K562 (cell line): ENCODE measurements at regions not wholly inside any gene's neighbourhood (a gene's known extent, or its start where the extent isn't known, plus 50 kb on each side); places are given as distances from the start of the nearest gene placed in this dataset.

Source experiments
- ATAC-seq: fragments of 200-7000 bp; cut with Tn5 transposase; 3 replicates; pipeline ENCODE4 v1.9.1; 2020; ENCODE audit warnings: moderate library complexity
- BruUV-seq: library from RNA; stranded (reverse); fragments of 400-500 nt; replicated peaks from 2 replicates; lab custom pipeline; 2021; lab: Mats Ljungman, UMichigan
- CTCF ChIA-PET: fragments of 300-600 bp; formaldehyde crosslinking; extraction: SDS; loops from one replicate; lab custom pipeline; 2021; ENCODE audit warnings: low intra/inter-chr PET ratio; lab: Yijun Ruan, JAX
- POLR2A ChIA-PET: fragments of 300-600, 350-650 bp; sonication (Branson Sonifier 250); formaldehyde crosslinking; extraction: SDS; loops from one replicate; lab custom pipeline; 2021; ENCODE audit warnings: antibody characterized with exemption, inconsistent platforms; lab: Yijun Ruan, JAX
- DNase-seq, 4 experiments: peaks; one replicate each; pipeline versions ENCODE4 v3.0.0 to v3.0.0-alpha.2; 2011 to 2018; ENCODE audit warnings: low spot score in 3 of 4, mixed read lengths in 3 of 4; ENCODE audit errors: extremely low read depth in 1 of 4
- FAIRE-seq: peaks from 2 replicates; lab custom pipeline; 2011; peaks lifted over from hg19 to GRCh38; lab: Jason Lieb, UNC
- H2AFZ ChIP-seq: 2 replicates; pipeline ENCODE4 v1.6.0; 2011; ENCODE audit warnings: low read depth, low read length, control low read depth, inconsistent platforms
- H3K27ac ChIP-seq: fragments of 200-600 bp; 3 replicates; pipeline ENCODE4 v1.8.0; 2011; ENCODE audit warnings: low read depth, mild to moderate bottlenecking, control low read depth, inconsistent platforms, low read length, moderate library complexity, mixed read lengths; ENCODE audit errors: extremely low read depth
- H3K27me3 ChIP-seq, 2 experiments: fragments of 300-600 bp in 1 of 2; 2 replicates in 1 of 2; 3 replicates in 1 of 2; pipeline versions ENCODE4 v1.6.0 to v1.8.0; 2011; ENCODE audit warnings: inconsistent platforms in 2 of 2, low read length in 2 of 2, mild to moderate bottlenecking in 1 of 2, mixed read lengths in 1 of 2, moderate library complexity in 1 of 2; ENCODE audit not compliant: control insufficient read depth in 2 of 2, insufficient read depth in 2 of 2
- H3K36me3 ChIP-seq: fragments of 300-600 bp; 3 replicates; pipeline ENCODE4 v1.8.0; 2011; ENCODE audit warnings: mild to moderate bottlenecking, low read length, inconsistent platforms; ENCODE audit not compliant: control insufficient read depth, insufficient read depth
- H3K4me1 ChIP-seq, 2 experiments: fragments of 200-600 bp in 1 of 2; replicated peaks in 1 of 2; 2 replicates in 1 of 2; 3 replicates in 1 of 2; pipeline versions ENCODE4 v1.5.1 to v1.8.0; 2011; ENCODE audit warnings: inconsistent platforms in 2 of 2, low read length in 2 of 2, mild to moderate bottlenecking in 1 of 2, mixed read lengths in 1 of 2, moderate library complexity in 1 of 2; ENCODE audit not compliant: control insufficient read depth in 2 of 2, insufficient read depth in 2 of 2
- H3K4me2 ChIP-seq: 2 replicates; pipeline ENCODE4 v1.6.1; 2011; ENCODE audit warnings: low read length, control low read depth, inconsistent platforms, mixed read lengths; ENCODE audit not compliant: insufficient read depth
- H3K4me3 ChIP-seq: fragments of 200-600 bp; sonication (generic), shearing (Covaris generic); 2 replicates; pipeline ENCODE4 v1.5.1; 2016; ENCODE audit warnings: control low read depth, inconsistent platforms
- H3K79me2 ChIP-seq: fragments of 200-600 bp; 3 replicates; pipeline ENCODE4 v1.8.0; 2011; ENCODE audit warnings: low read length, inconsistent platforms; ENCODE audit not compliant: control insufficient read depth, insufficient read depth
- H3K9ac ChIP-seq, 2 experiments: 2 replicates each; pipeline versions ENCODE4 v1.6.0 to v1.6.1; 2011; ENCODE audit warnings: low read depth in 2 of 2, low read length in 2 of 2, control low read depth in 1 of 2, inconsistent platforms in 1 of 2, mild to moderate bottlenecking in 1 of 2, mixed read lengths in 1 of 2; ENCODE audit not compliant: insufficient read depth in 1 of 2
- H3K9me1 ChIP-seq: one replicate; pipeline ENCODE4 v1.6.0; 2011; ENCODE audit warnings: inconsistent platforms, mild to moderate bottlenecking, low read length, moderate library complexity; ENCODE audit not compliant: control insufficient read depth, insufficient read depth
- H3K9me3 ChIP-seq: replicated peaks from 2 replicates; pipeline ENCODE4 v1.5.1; 2011; ENCODE audit warnings: low read depth, low read length, inconsistent platforms; ENCODE audit not compliant: control insufficient read depth, insufficient read depth
- H4K20me1 ChIP-seq: replicated peaks from 2 replicates; pipeline ENCODE4 v1.6.1; 2011; ENCODE audit warnings: low read length, inconsistent platforms, mixed read lengths; ENCODE audit not compliant: control insufficient read depth, insufficient read depth
- ATF3 ChIP-seq, 2 experiments: fragments of 450-650 bp in 1 of 2; sonication (generic) in 1 of 2; formaldehyde crosslinking in 1 of 2; IDR thresholded peaks in 1 of 2; conservative IDR thresholded peaks in 1 of 2; 2 replicates each; pipeline versions ENCODE4 v1.6.1 to v1.8.1; 2016 to 2023; ENCODE audit warnings: mild to moderate bottlenecking in 2 of 2, moderate library complexity in 2 of 2, inconsistent platforms in 1 of 2, missing genetic modification reagents in 1 of 2
- MEIS2 ChIP-seq: fragments of 450-650 bp; IDR thresholded peaks from 2 replicates; pipeline ENCODE4 v1.6.1; 2014; ENCODE audit warnings: mild to moderate bottlenecking; ENCODE audit not compliant: partially characterized antibody
- NFIX ChIP-seq: fragments of 250-450 bp; sonication (Bioruptor Pico); IDR thresholded peaks from 2 replicates; pipeline ENCODE4 v1.4.0; 2020; ENCODE audit warnings: low read depth, mild to moderate bottlenecking, moderate library complexity
- SAFB2 ChIP-seq: fragments of 200-400 bp; formaldehyde crosslinking; IDR thresholded peaks from 2 replicates; pipeline ENCODE4 v1.6.1; 2018; ENCODE audit warnings: borderline replicate concordance, low read length, low read depth, moderate library complexity; ENCODE audit not compliant: severe bottlenecking
- ZNF445 ChIP-seq: fragments of 250-450 bp; sonication (Bioruptor Pico); IDR thresholded peaks from 2 replicates; pipeline ENCODE4 v1.4.0; 2020; ENCODE audit warnings: low read depth, mild to moderate bottlenecking, moderate library complexity
- ZNF449 ChIP-seq: fragments of 250-450 bp; sonication (Bioruptor Pico); IDR thresholded peaks from 2 replicates; pipeline ENCODE4 v1.8.0; 2022; ENCODE audit warnings: moderate library complexity, mild to moderate bottlenecking, inconsistent platforms
- WGBS: fragments of 100-300 bp; shearing (Covaris generic); methylation state at CpG from one replicate; pipeline ENCODE4 v1.1.6; 2016; ENCODE audit warnings: low coverage, mixed read lengths; ENCODE audit not compliant: insufficient coverage; ENCODE audit errors: missing lambda C conversion rate; 5-methylcytosine and 5-hydroxymethylcytosine counted together
- in situ Hi-C: fragments of 300-500 bp; cut with MboI; formaldehyde crosslinking; loops from 4 replicates; pipeline ENCODE4 v1.15.0; 2018; ENCODE audit warnings: inconsistent platforms, mixed read lengths
- intact Hi-C: fragments of 100-400 bp; cut with micrococcal nuclease; formaldehyde crosslinking; loops from 2 replicates; pipeline ENCODE4 v1.14.2; 2022

DNA sequence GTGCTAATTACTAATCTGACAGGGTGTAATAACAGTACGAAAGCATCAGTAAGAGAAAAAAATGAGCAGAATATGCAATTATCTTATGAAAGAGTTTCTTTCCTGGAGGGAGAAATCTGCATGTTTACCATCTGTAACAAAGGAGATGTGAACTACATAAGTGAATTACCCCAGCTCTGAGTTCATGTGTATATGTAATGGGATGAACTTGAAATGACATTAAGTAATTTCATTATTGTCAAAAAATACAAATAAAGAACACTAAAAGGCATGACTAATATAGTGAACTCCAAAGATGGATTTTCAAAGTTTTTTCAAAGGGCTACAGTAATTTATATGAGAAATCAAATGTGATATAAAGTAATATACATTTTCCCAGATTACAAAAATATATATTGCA lies 944.0 kb downstream of the MAT2B start:
- no peak for ATAC-seq
- intact Hi-C loops (no loop called here), in situ Hi-C loops (no loop called here)
- no peaks in the 10 kb centered on the region for H3K36me3 ChIP-seq
- no peak overlapping the region for H3K4me3 ChIP-seq
- WGBS = 43% methylated on average over 1 of the region's 1 CpG
- no peak overlapping the region for H3K4me2 ChIP-seq
- no peak overlapping the region for H3K27ac ChIP-seq
- ChIA-PET CTCF (no interaction called here), POLR2A (no interaction called here)
- no peaks in the 10 kb centered on the region for H3K79me2 ChIP-seq
- no peaks in the 10 kb centered on the region for H3K27me3 ChIP-seq
- TF ChIP-seq SAFB2 = no peak
- no peak for TF ChIP-seq NFIX
- no peak for TF ChIP-seq ZNF449 (CRISPR knock-in tag)
- TF ChIP-seq ZNF445 (CRISPR knock-in tag) = no peak
- no peak overlapping the region for H2AFZ ChIP-seq
- H3K9me1 ChIP-seq = no peaks in the 10 kb centered on the region
- no peak for FAIRE-seq
- H3K9me3 ChIP-seq = no peaks in the 10 kb centered on the region
- no peak overlapping the region for H3K9ac ChIP-seq
- no peaks in the 10 kb centered on the region for H3K4me1 ChIP-seq
- no TSS peak for BruUV-seq
- DNase-seq = no peak
- H4K20me1 ChIP-seq = no peaks in the 10 kb centered on the region

DNA sequence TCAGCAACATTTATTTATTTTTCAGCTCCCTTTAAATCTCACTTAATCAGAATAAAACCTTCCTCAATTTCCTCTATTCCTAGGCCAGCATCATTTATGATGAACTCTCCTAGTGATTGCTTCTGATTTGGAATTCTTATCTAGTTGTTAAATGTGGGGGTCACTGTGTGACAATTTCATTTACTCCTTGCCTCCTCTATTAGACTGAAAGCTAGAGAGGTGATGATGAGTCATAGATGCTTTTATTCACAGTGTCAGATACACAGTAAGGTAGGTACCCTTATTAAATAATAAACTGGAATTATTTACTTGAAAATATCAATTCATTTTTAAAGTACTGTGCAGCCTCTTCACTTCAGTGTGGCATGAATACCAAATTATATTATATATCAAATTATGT lies 960.6 kb downstream of the MAT2B start:
- H2AFZ ChIP-seq = no peak overlapping the region
- CTCF ChIA-PET = no interaction called here
- TF ChIP-seq MEIS2 (no peak), ATF3 (IDR thresholded peaks at IDR 0.05) (0 out of 2 replicates have a peak, but pooled peaks have one; percentile 12), ATF3 (CRISPR knock-in tag; conservative IDR thresholded peaks at IDR 0.05) (no peak)
- TF ChIP-seq, all 486 proteins: peak for 1
- ATAC-seq (no peak), DNase-seq (no peak), FAIRE-seq (no peak)
- intact Hi-C loops (no loop called here), in situ Hi-C loops (no loop called here)
- H4K20me1 ChIP-seq = no peaks in the 10 kb centered on the region
- no peaks in the 10 kb centered on the region for H3K27me3 ChIP-seq
- no peaks in the 10 kb centered on the region for H3K9me3 ChIP-seq
- H3K27ac ChIP-seq = no peak overlapping the region
- no peaks in the 10 kb centered on the region for H3K79me2 ChIP-seq
- no TSS peak for BruUV-seq
- no peak overlapping the region for H3K4me2 ChIP-seq
- no peaks in the 10 kb centered on the region for H3K9me1 ChIP-seq
- no peak overlapping the region for H3K4me3 ChIP-seq
- no peaks in the 10 kb centered on the region for H3K36me3 ChIP-seq
- H3K9ac ChIP-seq = no peak overlapping the region
- H3K4me1 ChIP-seq = no peaks in the 10 kb centered on the region; a peak in 1 of 5 replicates
- POLR2A ChIA-PET = no interaction called here
